SK-N-SH (cell line): ENCODE measurements at regions not wholly inside any gene's neighbourhood (a gene's known extent, or its start where the extent isn't known, plus 50 kb on each side); places are given as distances from the start of the nearest gene placed in this dataset.

Experiments used
- CTCF ChIA-PET: fragments of 300-600, 350-600 bp; formaldehyde crosslinking; extraction: SDS; loops from one replicate; lab custom pipeline; 2021; lab: Yijun Ruan, JAX
- POLR2A ChIA-PET: fragments of 350-600 bp; sonication (Branson Sonifier 250); formaldehyde crosslinking; extraction: SDS; loops from one replicate; lab custom pipeline; 2020; ENCODE audit warnings: antibody characterized with exemption, inconsistent platforms; lab: Yijun Ruan, JAX
- DNase-seq: peaks from one replicate; pipeline ENCODE4 v3.0.0; 2012
- H2AFZ ChIP-seq: fragments of 200-600 bp; sonication (generic); 2 replicates; pipeline ENCODE4 v1.8.1; 2016; ENCODE audit warnings: antibody characterized with exemption, mild to moderate bottlenecking, low read depth
- H3F3A ChIP-seq: fragments of 200-600 bp; sonication (generic); replicated peaks from 2 replicates; pipeline ENCODE3; 2016; ENCODE audit warnings: antibody characterized with exemption, mild to moderate bottlenecking; ENCODE audit not compliant: insufficient read depth
- H3K27ac ChIP-seq, 2 experiments: fragments of 200-500 bp in 1 of 2; fragments of 200-600 bp in 1 of 2; sonication (Bioruptor generic) in 1 of 2; sonication (generic), shearing (Covaris generic) in 1 of 2; 2 replicates each; pipeline versions ENCODE4 v1.5.1 to v1.6.1; 2014 to 2016; ENCODE audit warnings: low read depth in 2 of 2, inconsistent platforms in 1 of 2, low read length in 1 of 2, mild to moderate bottlenecking in 1 of 2, mixed read lengths in 1 of 2
- H3K27me3 ChIP-seq: fragments of 200-600 bp; sonication (generic), shearing (Covaris generic); 2 replicates; pipeline ENCODE4 v1.6.1; 2016; ENCODE audit warnings: mixed run types; ENCODE audit not compliant: insufficient read depth
- H3K36me3 ChIP-seq, 2 experiments: fragments of 200-500 bp in 1 of 2; fragments of 200-600 bp in 1 of 2; sonication (Bioruptor generic) in 1 of 2; sonication (generic) in 1 of 2; replicated peaks in 1 of 2; 2 replicates each; pipeline versions ENCODE3 to v1.5.1; 2014 to 2016; ENCODE audit warnings: low read length in 1 of 2, mild to moderate bottlenecking in 1 of 2; ENCODE audit not compliant: insufficient read depth in 2 of 2, control insufficient read depth in 1 of 2
- H3K4me1 ChIP-seq, 2 experiments: fragments of 200-500 bp in 1 of 2; fragments of 200-600 bp in 1 of 2; sonication (Bioruptor generic) in 1 of 2; sonication (generic), shearing (Covaris generic) in 1 of 2; 2 replicates each; pipeline versions ENCODE4 v1.5.1 to v1.6.1; 2014 to 2016; ENCODE audit warnings: low read depth in 1 of 2, low read length in 1 of 2, mixed run types in 1 of 2; ENCODE audit not compliant: insufficient read depth in 2 of 2, control insufficient read depth in 1 of 2
- H3K4me2 ChIP-seq: fragments of 200-600 bp; sonication (generic), shearing (Covaris generic); 2 replicates; pipeline ENCODE4 v1.6.1; 2017; ENCODE audit warnings: mixed run types
- H3K4me3 ChIP-seq, 2 experiments: fragments of 200-500 bp in 1 of 2; fragments of 200-600 bp in 1 of 2; sonication (Bioruptor generic) in 1 of 2; sonication (generic), shearing (Covaris generic) in 1 of 2; 2 replicates each; pipeline versions ENCODE4 v1.5.1 to v1.8.1; 2014 to 2016; ENCODE audit warnings: low read depth in 2 of 2, inconsistent platforms in 1 of 2, low read length in 1 of 2, mild to moderate bottlenecking in 1 of 2, mixed read lengths in 1 of 2, moderate library complexity in 1 of 2
- H3K79me2 ChIP-seq: fragments of 200-600 bp; sonication (generic); 2 replicates; pipeline ENCODE4 v1.8.1; 2017; ENCODE audit warnings: mild to moderate bottlenecking; ENCODE audit not compliant: insufficient read depth
- H3K9ac ChIP-seq: fragments of 200-600 bp; sonication (generic); 2 replicates; pipeline ENCODE4 v1.6.1; 2017; ENCODE audit warnings: mixed run types
- H3K9me2 ChIP-seq: fragments of 200-600 bp; sonication (generic); 2 replicates; pipeline ENCODE4 v1.6.1; 2017; ENCODE audit warnings: mixed run types
- H3K9me3 ChIP-seq: fragments of 200-600 bp; sonication (generic); 2 replicates; pipeline ENCODE4 v1.6.1; 2017; ENCODE audit warnings: mixed run types, mild to moderate bottlenecking, moderate library complexity
- H4K20me1 ChIP-seq: fragments of 200-600 bp; sonication (generic); 2 replicates; pipeline ENCODE4 v1.6.1; 2017; ENCODE audit warnings: mild to moderate bottlenecking, mixed run types; ENCODE audit not compliant: insufficient read depth
- CTCF ChIP-seq: fragments of 200-600 bp; sonication (generic); IDR thresholded peaks from 2 replicates; pipeline ENCODE4 v1.6.1; 2017; ENCODE audit warnings: antibody characterized with exemption, mild to moderate bottlenecking, moderate library complexity
- EP300 ChIP-seq, 2 experiments: IDR thresholded peaks; 2 replicates each; pipeline versions ENCODE4 v1.4.0 to v1.6.1; 2012; ENCODE audit warnings: borderline replicate concordance in 1 of 2, low read depth in 1 of 2, low read length in 1 of 2
- EZH2phosphoT487 ChIP-seq: fragments of 200-600 bp; sonication (generic); IDR thresholded peaks from 2 replicates; pipeline ENCODE4 v1.6.1; 2017; ENCODE audit warnings: low read depth, mixed run types, mild to moderate bottlenecking, antibody characterized with exemption, moderate library complexity, borderline replicate concordance
- FOXJ3 ChIP-seq: sonication (generic); formaldehyde crosslinking; IDR thresholded peaks from 2 replicates; pipeline ENCODE4 v1.5.1; 2020; ENCODE audit warnings: mild to moderate bottlenecking, missing genetic modification reagents
- GABPA ChIP-seq: IDR thresholded peaks from 2 replicates; pipeline ENCODE4 v1.4.0; 2012; ENCODE audit warnings: low read depth, mild to moderate bottlenecking
- IRF3 ChIP-seq: fragments of 150-350 bp; IDR thresholded peaks from 2 replicates; pipeline ENCODE4 v1.6.1; 2016; ENCODE audit warnings: mild to moderate bottlenecking, low read depth, low read length
- JUND ChIP-seq: IDR thresholded peaks from 2 replicates; pipeline ENCODE4 v1.4.0; 2012
- MEF2A ChIP-seq: IDR thresholded peaks from 2 replicates; pipeline ENCODE4 v1.4.0; 2012; ENCODE audit warnings: low read depth, borderline replicate concordance
- MXI1 ChIP-seq: IDR thresholded peaks from 2 replicates; pipeline ENCODE4 v1.6.1; 2012; ENCODE audit warnings: mild to moderate bottlenecking, low read depth, low read length, improper control_type of control experiment
- PBX3 ChIP-seq: IDR thresholded peaks from 2 replicates; pipeline ENCODE4; 2012
- POLR2AphosphoS5 ChIP-seq: IDR thresholded peaks from 2 replicates; pipeline ENCODE4 v1.6.1; 2012; ENCODE audit warnings: low read depth, low read length
- REST ChIP-seq: IDR thresholded peaks from 2 replicates; pipeline ENCODE4 v1.6.1; 2012; ENCODE audit warnings: mild to moderate bottlenecking, low read depth, low read length, moderate library complexity
- RFX5 ChIP-seq: IDR thresholded peaks from 2 replicates; pipeline ENCODE4 v1.6.1; 2012; ENCODE audit warnings: mild to moderate bottlenecking, improper control_type of control experiment, low read length
- TAF1 ChIP-seq: IDR thresholded peaks from 2 replicates; pipeline ENCODE4 v1.6.1; 2012; ENCODE audit warnings: low read depth, mild to moderate bottlenecking, low read length, moderate library complexity, borderline replicate concordance
- USF1 ChIP-seq: IDR thresholded peaks from 2 replicates; pipeline ENCODE4 v1.4.0; 2012; ENCODE audit warnings: low read depth, borderline replicate concordance
- WGBS: methylation state at CpG from one replicate; pipeline ENCODE4 v1.1.6; 2017; ENCODE audit warnings: low lambda C conversion rate; 5-methylcytosine and 5-hydroxymethylcytosine counted together

- no peaks in the 10 kb centered on the region for H3K9me2 ChIP-seq
- no peak for DNase-seq
- no peaks in the 10 kb centered on the region for H3K27me3 ChIP-seq
- H3K4me1 ChIP-seq: no peaks in the 10 kb centered on the region
- H3K9me3 ChIP-seq: no peaks in the 10 kb centered on the region
- H3K9ac ChIP-seq: no peak overlapping the region
- no peak overlapping the region for H2AFZ ChIP-seq
- H3K36me3 ChIP-seq: no peaks in the 10 kb centered on the region
- no peaks in the 10 kb centered on the region for H4K20me1 ChIP-seq
- TF ChIP-seq IRF3 (no peak), USF1 (no peak), POLR2AphosphoS5 (no peak), FOXJ3 (CRISPR knock-in tag) (no peak), REST (no peak), MXI1 (no peak), JUND (no peak), GABPA (no peak), MEF2A (no peak), PBX3 (no peak)
- ChIA-PET POLR2A (no interaction called here), CTCF (no interaction called here)
- H3K79me2 ChIP-seq: no peaks in the 10 kb centered on the region
- H3K4me2 ChIP-seq: no peak overlapping the region
- no peak overlapping the region for H3K4me3 ChIP-seq
- no peaks in the 10 kb centered on the region for H3F3A ChIP-seq
- H3K27ac ChIP-seq: no peak overlapping the region
These were observed 55.3 kb upstream of the NPFFR2 start for GRCh38 chr4:71976523-71976922.

- Histone ChIP-seq H3K36me3 (no peaks in the 10 kb centered on the region), H3K27me3 (no peaks in the 10 kb centered on the region), H3K4me3 (no peak overlapping the region), H3K9ac (no peak overlapping the region), H4K20me1 (no peaks in the 10 kb centered on the region), H3F3A (no peaks in the 10 kb centered on the region), H2AFZ (no peak overlapping the region), H3K4me2 (no peak overlapping the region), H3K4me1 (no peaks in the 10 kb centered on the region), H3K79me2 (no peaks in the 10 kb centered on the region), H3K27ac (no peak overlapping the region), H3K9me2 (no peaks in the 10 kb centered on the region), H3K9me3 (no peaks in the 10 kb centered on the region)
- CTCF ChIA-PET: no interaction called here
- TF ChIP-seq CTCF: no peak
- no peak for TF ChIP-seq RFX5
- TF ChIP-seq EZH2phosphoT487: no peak
- no peak for TF ChIP-seq FOXJ3 (CRISPR knock-in tag)
- TF ChIP-seq EP300 (IDR thresholded peaks at IDR 0.05; ENCODE audit: borderline replicate concordance in 1 of 2, low read depth in 1 of 2, low read length in 1 of 2): no peak
- TF ChIP-seq TAF1: no peak
- no peak for DNase-seq
- 12% methylated on average over 1 of the region's 1 CpG for WGBS
- POLR2A ChIA-PET: no interaction called here
These were observed 53.5 kb upstream of the NPFFR2 start for GRCh38 chr4:71978210-71978835.
